Embryonic facial prominence (tissue), 1 donor: ENCODE measurements at regions not wholly inside any gene's neighbourhood (a gene's known extent, or its start where the extent isn't known, plus 50 kb on each side); places are given as distances from the start of the nearest gene placed in this dataset.

Experiments used
- DNase-seq: peaks from one replicate; pipeline ENCODE4 v3.0.0-alpha.2; 2016; ENCODE audit errors: extremely low spot score

- DNase-seq, result no peak
These were observed 1192.8 kb downstream of the FLRT2 start for GRCh38 chr14:86722612-86723253.

GRCh38 chr14:86714575-86714974 lies 1184.6 kb downstream of the FLRT2 start:
- DNase-seq, result no peak

- no peak for DNase-seq
These were observed 1184.2 kb downstream of the FLRT2 start for GRCh38 chr14:86714153-86714552.

- DNase-seq, result no peak
These were observed 1182.8 kb downstream of the FLRT2 start for GRCh38 chr14:86712727-86713126.

- no peak for DNase-seq
These were observed 1182.2 kb downstream of the FLRT2 start for GRCh38 chr14:86712176-86712575.

GRCh38 chr14:86708846-86709339 lies 1178.9 kb downstream of the FLRT2 start:
- no peak for DNase-seq

GRCh38 chr14:86707071-86707470 lies 1177.1 kb downstream of the FLRT2 start:
- no peak for DNase-seq

GRCh38 chr14:86683561-86683960 lies 1153.6 kb downstream of the FLRT2 start:
- DNase-seq, result no peak

GRCh38 chr14:86675059-86675458 lies 1145.1 kb downstream of the FLRT2 start:
- no peak for DNase-seq

- DNase-seq, result no peak
These were observed 1143.6 kb downstream of the FLRT2 start for GRCh38 chr14:86673523-86673969.

- DNase-seq, result no peak
These were observed 1142.1 kb downstream of the FLRT2 start for GRCh38 chr14:86672080-86672479.

GRCh38 chr14:86665975-86666374 lies 1136.0 kb downstream of the FLRT2 start:
- no peak for DNase-seq

- no peak for DNase-seq
These were observed 1132.4 kb downstream of the FLRT2 start for GRCh38 chr14:86662334-86662733.

- DNase-seq, result no peak
These were observed 1124.7 kb downstream of the FLRT2 start for GRCh38 chr14:86654558-86655184.

- DNase-seq, result no peak
These were observed 1122.6 kb downstream of the FLRT2 start for GRCh38 chr14:86652526-86652925.

GRCh38 chr14:86646696-86647690 lies 1117.0 kb downstream of the FLRT2 start:
- DNase-seq, result no peak

- DNase-seq, result no peak
These were observed 1116.2 kb downstream of the FLRT2 start for GRCh38 chr14:86646125-86646524.

GRCh38 chr14:86641310-86641709 lies 1111.4 kb downstream of the FLRT2 start:
- no peak for DNase-seq

GRCh38 chr14:86640288-86640687 lies 1110.3 kb downstream of the FLRT2 start:
- no peak for DNase-seq

- DNase-seq, result no peak
These were observed 1109.7 kb downstream of the FLRT2 start for GRCh38 chr14:86639666-86640065.

- no peak for DNase-seq
These were observed 1109.2 kb downstream of the FLRT2 start for GRCh38 chr14:86639146-86639545.

GRCh38 chr14:86627080-86627479 lies 1097.1 kb downstream of the FLRT2 start:
- no peak for DNase-seq
